RWPE2 (cell line): ENCODE measurements at regions not wholly inside any gene's neighbourhood (a gene's known extent, or its start where the extent isn't known, plus 50 kb on each side); places are given as distances from the start of the nearest gene placed in this dataset.

ENCODE experiments used
- ATAC-seq: fragments of 200-7000 bp; cut with Tn5 transposase; 3 replicates; pipeline ENCODE4 v1.9.1; 2021; ENCODE audit warnings: low read depth
- DNase-seq: peaks from one replicate; pipeline ENCODE4 v3.0.0-alpha.2; 2020; ENCODE audit warnings: low spot score
- H3K27ac ChIP-seq: fragments of 450-650 bp; 2 replicates; pipeline ENCODE4 v1.5.1; 2017; ENCODE audit warnings: mild to moderate bottlenecking; ENCODE audit not compliant: poor library complexity, severe bottlenecking
- H3K27me3 ChIP-seq: fragments of 250-450 bp; sonication (Bioruptor Pico); 2 replicates; pipeline ENCODE4 v1.5.1; 2021; ENCODE audit warnings: mild to moderate bottlenecking, moderate library complexity; ENCODE audit not compliant: insufficient read depth, poor library complexity, severe bottlenecking
- H3K36me3 ChIP-seq: fragments of 250-450 bp; sonication (Bioruptor Pico); 2 replicates; pipeline ENCODE4 v1.5.1; 2020; ENCODE audit warnings: low read depth, mild to moderate bottlenecking, moderate library complexity
- H3K4me1 ChIP-seq: fragments of 250-450 bp; sonication (Bioruptor Pico); 2 replicates; pipeline ENCODE4 v1.5.1; 2021; ENCODE audit warnings: mild to moderate bottlenecking, moderate library complexity; ENCODE audit not compliant: insufficient read depth, poor library complexity, severe bottlenecking
- H3K4me3 ChIP-seq: fragments of 250-450 bp; sonication (Bioruptor Pico); 2 replicates; pipeline ENCODE4 v1.5.1; 2021; ENCODE audit warnings: mild to moderate bottlenecking, moderate library complexity; ENCODE audit not compliant: severe bottlenecking
- H3K9me3 ChIP-seq: fragments of 250-450 bp; sonication (Bioruptor Pico); 2 replicates; pipeline ENCODE4 v1.5.1; 2021; ENCODE audit warnings: mild to moderate bottlenecking, moderate library complexity; ENCODE audit not compliant: severe bottlenecking
- CTCF ChIP-seq: fragments of 450-650 bp; IDR thresholded peaks from one replicate; pipeline ENCODE4 v1.5.1; 2017; ENCODE audit warnings: mild to moderate bottlenecking, moderate library complexity; ENCODE audit not compliant: poor library complexity, severe bottlenecking

GRCh38 chr10:44492678-44493077 is 107.8 kb upstream of the CXCL12 start:
- TF ChIP-seq CTCF = no peak
- H3K4me3 ChIP-seq = no peak overlapping the region
- ATAC-seq = no peak
- DNase-seq = no peak
- H3K4me1 ChIP-seq = no peaks in the 10 kb centered on the region
- H3K27me3 ChIP-seq = no peaks in the 10 kb centered on the region
- no peak overlapping the region for H3K27ac ChIP-seq
- no peaks in the 10 kb centered on the region for H3K36me3 ChIP-seq
- H3K9me3 ChIP-seq = no peaks in the 10 kb centered on the region

GRCh38 chr10:44498222-44498621 is 113.3 kb upstream of the CXCL12 start:
- ATAC-seq (no peak), DNase-seq (no peak)
- no peaks in the 10 kb centered on the region for H3K36me3 ChIP-seq
- no peaks in the 10 kb centered on the region for H3K27me3 ChIP-seq
- H3K9me3 ChIP-seq = no peaks in the 10 kb centered on the region
- no peaks in the 10 kb centered on the region for H3K4me1 ChIP-seq
- TF ChIP-seq CTCF = no peak
- no peak overlapping the region for H3K4me3 ChIP-seq
- H3K27ac ChIP-seq = no peak overlapping the region

GRCh38 chr10:44500451-44500850 is 115.6 kb upstream of the CXCL12 start:
- no peaks in the 10 kb centered on the region for H3K27me3 ChIP-seq
- no peak overlapping the region for H3K27ac ChIP-seq
- no peaks in the 10 kb centered on the region for H3K4me1 ChIP-seq
- H3K9me3 ChIP-seq = no peaks in the 10 kb centered on the region
- ATAC-seq (no peak), DNase-seq (no peak)
- H3K4me3 ChIP-seq = no peak overlapping the region
- no peaks in the 10 kb centered on the region for H3K36me3 ChIP-seq
- TF ChIP-seq CTCF = no peak

- no peaks in the 10 kb centered on the region for H3K27me3 ChIP-seq
- H3K36me3 ChIP-seq = no peaks in the 10 kb centered on the region
- ATAC-seq (no peak), DNase-seq (no peak)
- no peak for TF ChIP-seq CTCF
- no peaks in the 10 kb centered on the region for H3K4me1 ChIP-seq
- H3K27ac ChIP-seq = no peak overlapping the region
- H3K9me3 ChIP-seq = peaks cover 2% of the 10 kb centered on the region
- no peak overlapping the region for H3K4me3 ChIP-seq
Measured at GRCh38 chr10:44506386-44506785, 121.5 kb upstream of the CXCL12 start.

- peak; percentile 97 for ATAC-seq
Measured at GRCh38 chr10:44510379-44511115, 125.7 kb upstream of the CXCL12 start.

More at GRCh38 chr10:44510379-44511115, 125.7 kb upstream of the CXCL12 start:
- H3K4me3 ChIP-seq = no peak overlapping the region
- H3K9me3 ChIP-seq = peaks cover 2% of the 10 kb centered on the region
- no peak for DNase-seq
- peak overlapping the region; percentile 44 for H3K27ac ChIP-seq
- H3K4me1 ChIP-seq = no peaks in the 10 kb centered on the region
- no peaks in the 10 kb centered on the region for H3K36me3 ChIP-seq
- H3K27me3 ChIP-seq = no peaks in the 10 kb centered on the region
- no peak for TF ChIP-seq CTCF
